ENCODE measurements at regions not wholly inside any gene's neighbourhood (a gene's known extent, or its start where the extent isn't known, plus 50 kb on each side); places are given as distances from the start of the nearest gene placed in this dataset.

- TF ChIP-seq, protein P1, sequence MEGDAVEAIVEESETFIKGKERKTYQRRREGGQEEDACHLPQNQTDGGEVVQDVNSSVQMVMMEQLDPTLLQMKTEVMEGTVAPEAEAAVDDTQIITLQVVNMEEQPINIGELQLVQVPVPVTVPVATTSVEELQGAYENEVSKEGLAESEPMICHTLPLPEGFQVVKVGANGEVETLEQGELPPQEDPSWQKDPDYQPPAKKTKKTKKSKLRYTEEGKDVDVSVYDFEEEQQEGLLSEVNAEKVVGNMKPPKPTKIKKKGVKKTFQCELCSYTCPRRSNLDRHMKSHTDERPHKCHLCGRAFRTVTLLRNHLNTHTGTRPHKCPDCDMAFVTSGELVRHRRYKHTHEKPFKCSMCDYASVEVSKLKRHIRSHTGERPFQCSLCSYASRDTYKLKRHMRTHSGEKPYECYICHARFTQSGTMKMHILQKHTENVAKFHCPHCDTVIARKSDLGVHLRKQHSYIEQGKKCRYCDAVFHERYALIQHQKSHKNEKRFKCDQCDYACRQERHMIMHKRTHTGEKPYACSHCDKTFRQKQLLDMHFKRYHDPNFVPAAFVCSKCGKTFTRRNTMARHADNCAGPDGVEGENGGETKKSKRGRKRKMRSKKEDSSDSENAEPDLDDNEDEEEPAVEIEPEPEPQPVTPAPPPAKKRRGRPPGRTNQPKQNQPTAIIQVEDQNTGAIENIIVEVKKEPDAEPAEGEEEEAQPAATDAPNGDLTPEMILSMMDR (IDR thresholded peaks at IDR 0.05), result no peak
- no peak for TF ChIP-seq EP300 (IDR thresholded peaks at IDR 0.05)
Measured at GRCh38 chr2:63755216-63755615, 86.5 kb upstream of the UGP2 start.

Data from suprapubic skin (tissue), 3 donors.